Ishikawa (cell line): ENCODE measurements at regions not wholly inside any gene's neighbourhood (a gene's known extent, or its start where the extent isn't known, plus 50 kb on each side); places are given as distances from the start of the nearest gene placed in this dataset.

Source experiments
- CEBPB ChIP-seq: IDR thresholded peaks from 2 replicates; pipeline ENCODE4 v1.6.1; 2012
- CREB1 ChIP-seq: IDR thresholded peaks from 2 replicates; pipeline ENCODE4 v1.6.1; 2012; ENCODE audit warnings: low read depth
- EGR1 ChIP-seq: IDR thresholded peaks from 2 replicates; pipeline ENCODE4 v1.6.1; 2012
- EP300 ChIP-seq: IDR thresholded peaks from 2 replicates; pipeline ENCODE4 v1.6.1; 2012; ENCODE audit warnings: borderline replicate concordance
- FOXM1 ChIP-seq: IDR thresholded peaks from 2 replicates; pipeline ENCODE4 v1.6.1; 2012; ENCODE audit warnings: low read depth, borderline replicate concordance
- NFIC ChIP-seq: IDR thresholded peaks from 2 replicates; pipeline ENCODE4 v1.6.1; 2012
- RAD21 ChIP-seq: IDR thresholded peaks from 2 replicates; pipeline ENCODE4 v1.6.1; 2012; ENCODE audit warnings: low read depth
- REST ChIP-seq: IDR thresholded peaks from 2 replicates; pipeline ENCODE4 v1.6.1; 2012; ENCODE audit warnings: low read depth, mild to moderate bottlenecking
- TAF1 ChIP-seq: IDR thresholded peaks from 2 replicates; pipeline ENCODE4 v1.6.1; 2012; ENCODE audit warnings: low read depth, mild to moderate bottlenecking
- TCF12 ChIP-seq: IDR thresholded peaks from 2 replicates; pipeline ENCODE4 v1.6.1; 2012; ENCODE audit warnings: low read depth
- TEAD4 ChIP-seq: IDR thresholded peaks from 2 replicates; pipeline ENCODE4 v1.6.1; 2012
- YY1 ChIP-seq: IDR thresholded peaks from 2 replicates; pipeline ENCODE4 v1.6.1; 2012; ENCODE audit warnings: low read depth
- ZBTB7A ChIP-seq: IDR thresholded peaks from 2 replicates; pipeline ENCODE4 v1.6.1; 2012; ENCODE audit warnings: low read depth
- TF ChIP-seq, protein P1 (sequence below): IDR thresholded peaks from 2 replicates; pipeline ENCODE4 v1.6.1; 2012
- TF ChIP-seq, protein P2 (sequence below): IDR thresholded peaks from 2 replicates; pipeline ENCODE4 v1.6.1; 2012

- TF ChIP-seq EP300 (no peak), TAF1 (no peak), ZBTB7A (no peak), TCF12 (no peak), FOXM1 (no peak)
Measured at GRCh38 chr3:177361081-177361938, 164.0 kb upstream of the TBL1XR1 start.

GRCh38 chr3:177362626-177363025 is 165.3 kb upstream of the TBL1XR1 start:
- TF ChIP-seq CREB1 (no peak), TEAD4 (no peak), CEBPB (no peak), EP300 (no peak), ZBTB7A (no peak), FOXM1 (no peak), RAD21 (no peak), NFIC (no peak), YY1 (no peak)
- TF ChIP-seq, protein P1, sequence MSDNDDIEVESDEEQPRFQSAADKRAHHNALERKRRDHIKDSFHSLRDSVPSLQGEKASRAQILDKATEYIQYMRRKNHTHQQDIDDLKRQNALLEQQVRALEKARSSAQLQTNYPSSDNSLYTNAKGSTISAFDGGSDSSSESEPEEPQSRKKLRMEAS, result no peak

DNA sequence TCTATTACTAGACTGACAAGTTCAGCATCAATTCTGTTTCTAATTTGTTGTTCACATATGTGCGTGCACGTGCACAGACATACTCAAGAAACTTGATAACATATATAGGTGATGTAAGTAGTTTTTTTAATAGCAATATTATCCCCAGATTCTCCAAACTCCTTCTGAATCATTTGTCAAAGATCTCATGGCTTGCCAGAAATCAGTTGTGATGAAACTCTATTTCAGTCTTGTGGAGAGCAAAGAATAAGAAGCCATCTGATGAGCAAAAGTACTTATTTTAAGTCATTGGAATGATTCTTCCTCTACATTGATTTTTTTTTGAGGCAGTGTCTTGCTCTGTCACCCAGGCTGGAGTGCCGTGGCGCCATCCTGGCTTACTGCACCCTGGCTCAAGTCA is 167.0 kb upstream of the TBL1XR1 start:
- TF ChIP-seq, protein P1, result no peak
- TF ChIP-seq TEAD4 (no peak), TCF12 (no peak), CEBPB (no peak), EP300 (no peak), EGR1 (no peak), YY1 (no peak), FOXM1 (no peak), REST (no peak), TAF1 (no peak), CREB1 (no peak), RAD21 (no peak)
- TF ChIP-seq, protein P2, sequence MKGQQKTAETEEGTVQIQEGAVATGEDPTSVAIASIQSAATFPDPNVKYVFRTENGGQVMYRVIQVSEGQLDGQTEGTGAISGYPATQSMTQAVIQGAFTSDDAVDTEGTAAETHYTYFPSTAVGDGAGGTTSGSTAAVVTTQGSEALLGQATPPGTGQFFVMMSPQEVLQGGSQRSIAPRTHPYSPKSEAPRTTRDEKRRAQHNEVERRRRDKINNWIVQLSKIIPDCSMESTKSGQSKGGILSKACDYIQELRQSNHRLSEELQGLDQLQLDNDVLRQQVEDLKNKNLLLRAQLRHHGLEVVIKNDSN, result no peak

DNA sequence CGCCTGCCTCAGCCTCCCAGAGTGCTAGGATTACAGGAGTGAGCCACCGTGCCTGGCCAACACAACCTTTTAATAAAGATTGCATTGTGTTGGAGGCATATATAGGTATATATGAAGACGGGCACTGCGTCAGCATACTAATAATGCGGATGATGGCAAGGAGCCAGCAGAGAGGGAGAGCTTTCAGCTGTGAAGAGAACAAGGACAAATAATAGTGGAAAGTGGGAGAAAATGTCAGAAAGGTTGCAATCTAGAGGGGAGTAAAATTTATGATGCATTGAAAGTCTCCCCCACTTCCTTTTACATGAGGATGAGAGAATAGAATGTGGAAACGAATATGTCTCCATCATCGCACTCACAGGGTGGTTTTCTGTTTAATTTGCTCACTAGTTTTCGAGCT is 170.5 kb upstream of the TBL1XR1 start:
- TF ChIP-seq YY1 (no peak), CEBPB (no peak), ZBTB7A (no peak), CREB1 (no peak), NFIC (no peak), REST (no peak), TEAD4 (no peak), FOXM1 (no peak), EP300 (no peak)

GRCh38 chr3:177370246-177370822 is 173.1 kb upstream of the TBL1XR1 start:
- no peak for TF ChIP-seq CREB1

- no peak for TF ChIP-seq EGR1
- no peak for TF ChIP-seq TEAD4
- TF ChIP-seq RAD21, result no peak
- no peak for TF ChIP-seq TCF12
Measured at GRCh38 chr3:177371146-177371545, 173.9 kb upstream of the TBL1XR1 start.

GRCh38 chr3:177371888-177372287 is 174.6 kb upstream of the TBL1XR1 start:
- no peak for TF ChIP-seq RAD21
- TF ChIP-seq, protein P1, result no peak
- TF ChIP-seq YY1, result no peak
- TF ChIP-seq TEAD4, result no peak
- no peak for TF ChIP-seq CEBPB
